Trophoblast cell (in vitro differentiated cells and primary cell): ENCODE measurements at regions not wholly inside any gene's neighbourhood (a gene's known extent, or its start where the extent isn't known, plus 50 kb on each side); places are given as distances from the start of the nearest gene placed in this dataset.

ENCODE experiments used
- DNase-seq, 2 donors: peaks; one replicate each; pipeline ENCODE4 v3.0.0-alpha.2; 2016
- H2AFZ ChIP-seq: 2 replicates; pipeline ENCODE4 v1.6.1; 2013; ENCODE audit warnings: low read length, moderate library complexity, mild to moderate bottlenecking; ENCODE audit not compliant: insufficient read depth, poor library complexity
- H2AK5ac ChIP-seq: 2 replicates; pipeline ENCODE4 v1.6.1; 2013; ENCODE audit warnings: mild to moderate bottlenecking, low read length
- H2BK120ac ChIP-seq: 2 replicates; pipeline ENCODE4 v1.6.1; 2013; ENCODE audit warnings: low read length, mild to moderate bottlenecking, moderate library complexity; ENCODE audit not compliant: insufficient read depth, poor library complexity
- H2BK12ac ChIP-seq: 2 replicates; pipeline ENCODE4 v1.6.1; 2013; ENCODE audit warnings: mild to moderate bottlenecking, low read length, moderate library complexity
- H2BK5ac ChIP-seq: 2 replicates; pipeline ENCODE4 v1.6.1; 2013; ENCODE audit warnings: low read length, low read depth, moderate library complexity, mild to moderate bottlenecking; ENCODE audit not compliant: poor library complexity
- H3K14ac ChIP-seq: 2 replicates; pipeline ENCODE4 v1.6.1; 2013; ENCODE audit warnings: mild to moderate bottlenecking, low read length
- H3K18ac ChIP-seq: 2 replicates; pipeline ENCODE4 v1.6.1; 2013; ENCODE audit warnings: mild to moderate bottlenecking, low read length
- H3K23ac ChIP-seq: 2 replicates; pipeline ENCODE4 v1.6.1; 2013; ENCODE audit warnings: low read length
- H3K27ac ChIP-seq: 2 replicates; pipeline ENCODE4 v1.5.1; 2013; ENCODE audit warnings: low read depth, mild to moderate bottlenecking, inconsistent platforms, low read length, moderate library complexity
- H3K27me3 ChIP-seq: 2 replicates; pipeline ENCODE4 v1.6.1; 2013; ENCODE audit warnings: inconsistent platforms, mild to moderate bottlenecking, low read length, moderate library complexity; ENCODE audit not compliant: insufficient read depth
- H3K36me3 ChIP-seq, 2 experiments: 1 replicate in 1 of 2; 2 replicates in 1 of 2; pipeline ENCODE4 v1.6.1; 2013; ENCODE audit warnings: low read length in 2 of 2, mild to moderate bottlenecking in 2 of 2, moderate library complexity in 1 of 2; ENCODE audit not compliant: insufficient read depth in 2 of 2, control insufficient read depth in 1 of 2
- H3K4ac ChIP-seq: 2 replicates; pipeline ENCODE4 v1.6.1; 2013; ENCODE audit warnings: low read depth, mild to moderate bottlenecking, low read length, moderate library complexity
- H3K4me1 ChIP-seq, 2 experiments: 1 replicate in 1 of 2; 2 replicates in 1 of 2; pipeline ENCODE4 v1.6.1; 2013; ENCODE audit warnings: low read length in 2 of 2, mild to moderate bottlenecking in 2 of 2, moderate library complexity in 1 of 2; ENCODE audit not compliant: insufficient read depth in 2 of 2, control insufficient read depth in 1 of 2
- H3K4me2 ChIP-seq: 2 replicates; pipeline ENCODE4 v1.6.1; 2013; ENCODE audit warnings: inconsistent platforms, mild to moderate bottlenecking, low read length, moderate library complexity
- H3K4me3 ChIP-seq: 2 replicates; pipeline ENCODE4 v1.5.1; 2013; ENCODE audit warnings: mild to moderate bottlenecking, low read depth, low read length, inconsistent platforms
- H3K79me1 ChIP-seq: one replicate; pipeline ENCODE4 v1.6.1; 2013; ENCODE audit warnings: low read length
- H3K79me2 ChIP-seq: 2 replicates; pipeline ENCODE4 v1.6.1; 2013; ENCODE audit warnings: low read length, mild to moderate bottlenecking; ENCODE audit not compliant: control insufficient read depth, insufficient read depth, poor library complexity
- H3K9ac ChIP-seq: 2 replicates; pipeline ENCODE4 v1.6.1; 2013; ENCODE audit warnings: mild to moderate bottlenecking, low read length
- H3K9me3 ChIP-seq: 2 replicates; pipeline ENCODE4 v1.6.1; 2013; ENCODE audit warnings: low read depth, mild to moderate bottlenecking, control low read depth, inconsistent platforms, low read length; ENCODE audit not compliant: insufficient read depth
- H4K12ac ChIP-seq: 2 replicates; pipeline ENCODE4 v1.6.1; 2013; ENCODE audit warnings: low read depth, mild to moderate bottlenecking, low read length, moderate library complexity
- H4K8ac ChIP-seq: 2 replicates; pipeline ENCODE4 v1.6.1; 2013; ENCODE audit warnings: low read depth, mild to moderate bottlenecking, low read length, moderate library complexity
- H4K91ac ChIP-seq: one replicate; pipeline ENCODE4 v1.6.1; 2013; ENCODE audit warnings: low read depth, mild to moderate bottlenecking, low read length, moderate library complexity
- WGBS: extraction: QIAGEN DNeasy Blood & Tissue Kit; methylation state at CpG from one replicate; pipeline ENCODE4 v1.1.7; 2013; ENCODE audit warnings: missing lambda C conversion rate; ENCODE audit not compliant: insufficient read length, insufficient coverage; ENCODE audit errors: extremely low coverage; 5-methylcytosine and 5-hydroxymethylcytosine counted together

DNA sequence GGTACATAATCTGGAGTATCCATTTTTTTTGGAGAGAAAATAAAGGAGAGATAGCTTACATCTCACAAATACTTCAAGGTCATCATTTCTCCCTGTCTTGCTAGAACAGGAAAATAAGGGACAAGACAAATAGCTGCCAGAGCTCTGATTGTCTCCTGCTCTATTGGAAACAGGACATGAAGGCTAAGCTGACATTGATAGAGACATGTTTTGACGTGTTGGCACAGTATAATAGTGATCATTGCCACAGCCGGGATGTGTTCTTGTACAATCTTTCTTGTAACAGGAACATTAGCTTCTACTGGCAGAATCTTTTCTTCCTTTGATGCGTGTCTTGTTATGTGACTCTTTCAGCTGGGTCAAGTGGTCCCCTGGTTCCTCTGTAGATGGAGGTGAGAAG, 279.3 kb upstream of the MTPN start:
- H3K4ac ChIP-seq, result no peak overlapping the region
- H3K36me3 ChIP-seq, result no peaks in the 10 kb centered on the region
- no peak overlapping the region for H2BK12ac ChIP-seq
- H2BK120ac ChIP-seq, result no peak overlapping the region
- no peak overlapping the region for H4K91ac ChIP-seq
- H3K4me1 ChIP-seq, result no peaks in the 10 kb centered on the region
- no peak overlapping the region for H2BK5ac ChIP-seq
- no peak overlapping the region for H3K27ac ChIP-seq
- H3K79me2 ChIP-seq, result no peaks in the 10 kb centered on the region
- no peak overlapping the region for H3K23ac ChIP-seq
- H2AFZ ChIP-seq, result no peak overlapping the region
- DNase-seq, result no peak
- WGBS, result no CpG with 5 or more reads among the region's 3 CpGs
- H3K4me2 ChIP-seq, result no peak overlapping the region
- H3K4me3 ChIP-seq, result no peak overlapping the region
- no peaks in the 10 kb centered on the region for H3K79me1 ChIP-seq
- no peak overlapping the region for H3K14ac ChIP-seq
- H4K8ac ChIP-seq, result no peak overlapping the region
- no peak overlapping the region for H3K18ac ChIP-seq
- H3K9ac ChIP-seq, result no peak overlapping the region
- H3K27me3 ChIP-seq, result no peaks in the 10 kb centered on the region
- no peak overlapping the region for H2AK5ac ChIP-seq
- no peak overlapping the region for H4K12ac ChIP-seq
- H3K9me3 ChIP-seq, result peaks cover 2% of the 10 kb centered on the region

DNA sequence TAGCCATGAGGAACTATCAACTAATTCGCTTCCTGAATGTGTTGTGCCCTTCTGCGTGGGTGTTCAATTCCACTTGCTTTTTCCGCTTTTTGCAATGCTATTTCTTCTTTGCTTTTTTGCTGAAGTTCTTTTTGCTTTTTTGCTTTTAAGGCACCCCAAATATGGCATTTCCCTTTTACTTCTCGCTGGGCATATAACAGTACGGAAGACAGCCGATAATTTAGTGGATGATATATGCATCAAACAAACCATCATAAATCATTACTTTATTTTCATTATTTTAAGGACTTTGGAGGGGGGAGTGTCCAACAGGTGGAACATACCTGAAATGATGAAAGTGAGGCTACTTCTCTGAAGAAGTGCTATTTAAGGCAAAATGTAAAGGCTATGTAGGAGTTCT, 277.0 kb upstream of the MTPN start:
- no peak overlapping the region for H4K91ac ChIP-seq
- no peak overlapping the region for H3K9ac ChIP-seq
- H3K9me3 ChIP-seq, result no peaks in the 10 kb centered on the region
- no peaks in the 10 kb centered on the region for H3K79me1 ChIP-seq
- H3K36me3 ChIP-seq, result no peaks in the 10 kb centered on the region
- H3K4me2 ChIP-seq, result no peak overlapping the region
- no peak overlapping the region for H3K4ac ChIP-seq
- no peaks in the 10 kb centered on the region for H3K27me3 ChIP-seq
- H3K18ac ChIP-seq, result no peak overlapping the region
- no peaks in the 10 kb centered on the region for H3K79me2 ChIP-seq
- DNase-seq, result no peak
- H4K12ac ChIP-seq, result no peak overlapping the region
- H3K14ac ChIP-seq, result no peak overlapping the region
- H3K4me3 ChIP-seq, result no peak overlapping the region
- no peak overlapping the region for H3K27ac ChIP-seq
- H2AK5ac ChIP-seq, result no peak overlapping the region
- no peak overlapping the region for H3K23ac ChIP-seq
- no peak overlapping the region for H2AFZ ChIP-seq
- H2BK5ac ChIP-seq, result no peak overlapping the region
- no peak overlapping the region for H2BK12ac ChIP-seq
- no peak overlapping the region for H4K8ac ChIP-seq
- H2BK120ac ChIP-seq, result no peak overlapping the region
- H3K4me1 ChIP-seq, result no peaks in the 10 kb centered on the region
- no CpG with 5 or more reads among the region's 6 CpGs for WGBS

DNA sequence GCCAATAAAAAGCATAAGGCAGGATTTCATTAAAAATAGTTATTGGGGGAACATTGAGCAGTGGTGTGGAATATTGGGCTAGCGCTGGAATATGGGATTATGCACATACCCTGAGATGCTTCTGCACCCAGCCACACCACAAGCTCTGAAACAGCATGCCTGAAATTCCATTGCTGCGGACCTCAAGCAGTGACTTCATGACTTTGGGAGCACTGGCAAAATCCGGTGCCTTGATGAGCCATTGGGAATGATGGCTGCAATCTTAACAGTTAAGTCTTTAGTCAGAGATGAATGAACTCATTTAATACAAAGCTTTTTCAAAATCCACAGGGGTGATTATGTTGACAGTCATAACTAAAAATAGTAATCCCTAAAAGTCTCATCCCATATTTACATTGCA, 274.7 kb upstream of the MTPN start:
- H4K91ac ChIP-seq, result no peak overlapping the region
- no peak overlapping the region for H2BK120ac ChIP-seq
- no peak overlapping the region for H3K4me3 ChIP-seq
- no peaks in the 10 kb centered on the region for H3K4me1 ChIP-seq
- no peak for DNase-seq
- H2AK5ac ChIP-seq, result no peak overlapping the region
- H3K27me3 ChIP-seq, result no peaks in the 10 kb centered on the region
- H3K23ac ChIP-seq, result no peak overlapping the region
- H3K9me3 ChIP-seq, result no peaks in the 10 kb centered on the region
- H2AFZ ChIP-seq, result no peak overlapping the region
- H3K79me1 ChIP-seq, result no peaks in the 10 kb centered on the region
- no peak overlapping the region for H3K14ac ChIP-seq
- no peak overlapping the region for H3K4ac ChIP-seq
- no peak overlapping the region for H3K4me2 ChIP-seq
- no CpG with 5 or more reads among the region's 3 CpGs for WGBS
- no peaks in the 10 kb centered on the region for H3K79me2 ChIP-seq
- no peaks in the 10 kb centered on the region for H3K36me3 ChIP-seq
- H2BK12ac ChIP-seq, result no peak overlapping the region
- H3K18ac ChIP-seq, result no peak overlapping the region
- H2BK5ac ChIP-seq, result no peak overlapping the region
- no peak overlapping the region for H3K9ac ChIP-seq
- H3K27ac ChIP-seq, result no peak overlapping the region
- H4K12ac ChIP-seq, result no peak overlapping the region
- H4K8ac ChIP-seq, result no peak overlapping the region

DNA sequence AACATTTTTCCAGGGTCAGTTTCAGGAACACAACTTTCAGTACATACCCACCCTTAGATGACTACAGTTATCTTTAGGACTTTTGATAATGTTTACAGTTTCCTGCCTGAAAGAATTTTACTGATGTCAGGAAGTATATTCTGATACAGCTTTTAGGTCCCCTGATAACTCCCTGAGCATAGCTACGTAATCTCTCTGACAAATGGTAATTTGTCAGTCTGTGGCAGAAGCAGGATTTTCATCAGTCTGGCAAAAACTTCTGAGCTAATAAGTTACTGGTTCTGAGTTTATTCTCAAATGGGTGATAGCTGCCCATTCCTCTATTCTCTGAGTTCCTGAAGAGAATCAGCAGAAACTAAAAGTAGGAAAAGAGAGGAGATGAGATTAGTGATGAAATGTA, 270.1 kb upstream of the MTPN start:
- no CpG with 5 or more reads among the region's 1 CpG for WGBS
- H3K27ac ChIP-seq, result no peak overlapping the region
- H3K4me3 ChIP-seq, result no peak overlapping the region

More for the DNA sequence above, 270.1 kb upstream of the MTPN start:
- Histone ChIP-seq H3K4me2 (no peak overlapping the region), H3K9me3 (no peaks in the 10 kb centered on the region), H3K27me3 (no peaks in the 10 kb centered on the region), H2BK12ac (no peak overlapping the region), H4K8ac (no peak overlapping the region), H3K4me1 (no peaks in the 10 kb centered on the region), H2AK5ac (no peak overlapping the region), H3K79me2 (no peaks in the 10 kb centered on the region), H3K18ac (no peak overlapping the region), H3K79me1 (no peaks in the 10 kb centered on the region), H3K4ac (no peak overlapping the region), H2AFZ (no peak overlapping the region), H3K9ac (no peak overlapping the region), H4K12ac (no peak overlapping the region), H2BK120ac (no peak overlapping the region), H3K23ac (no peak overlapping the region), H2BK5ac (no peak overlapping the region), H3K36me3 (no peaks in the 10 kb centered on the region), H3K14ac (no peak overlapping the region), H4K91ac (no peak overlapping the region)
- DNase-seq, result no peak
